Ecto neural progenitor cell (in vitro differentiated cells): ENCODE measurements at regions not wholly inside any gene's neighbourhood (a gene's known extent, or its start where the extent isn't known, plus 50 kb on each side); places are given as distances from the start of the nearest gene placed in this dataset.
"Not testable (repeated sequence)": the region's sequence is repeated elsewhere in the genome, so short reads cannot be mapped to it uniquely, and the experiment has no call there.

Experiments
- DNase-seq: peaks from one replicate; pipeline ENCODE4 v3.0.0-alpha.2; 2018; ENCODE audit warnings: low spot score

DNA sequence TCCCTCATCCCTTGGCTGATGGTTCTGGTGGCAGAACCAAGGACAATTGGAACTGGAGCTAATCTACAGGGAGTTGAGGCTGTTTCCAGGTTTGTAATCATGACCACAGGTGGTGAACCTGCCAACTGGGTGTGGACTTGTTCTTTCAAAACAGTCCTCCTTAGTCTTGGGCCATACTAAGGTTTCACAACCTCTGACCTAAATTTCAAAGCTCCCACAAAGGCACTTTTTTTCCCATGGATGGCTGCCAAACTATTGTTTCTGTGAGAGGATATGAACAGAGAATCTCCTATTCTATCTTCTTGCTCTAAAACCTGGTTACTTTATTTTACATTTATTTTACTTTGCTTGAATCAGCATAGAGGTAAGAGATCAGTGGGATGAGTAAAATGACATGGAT, 106.5 kb upstream of the IZUMO3 start:
- DNase-seq = no peak

DNA sequence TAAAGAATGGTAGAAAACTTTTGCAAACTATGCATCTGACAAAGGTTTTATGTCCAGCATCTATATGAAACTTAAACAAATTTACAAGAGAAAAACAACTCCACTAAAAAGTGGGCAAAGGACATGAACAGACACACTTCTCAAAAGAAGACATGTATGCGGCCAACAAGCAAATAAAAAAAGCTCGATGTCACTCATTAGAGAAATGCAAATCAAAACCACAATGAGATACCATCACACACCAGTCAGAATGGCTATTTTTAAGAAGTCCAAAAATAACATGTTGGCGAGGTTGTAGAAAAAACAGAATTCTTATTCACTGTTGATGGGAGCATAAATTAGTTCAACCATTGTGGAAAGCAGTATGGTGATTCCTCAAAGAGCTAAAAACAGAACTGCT, 83.1 kb upstream of the IZUMO3 start:
- DNase-seq = not testable (repeated sequence)

DNA sequence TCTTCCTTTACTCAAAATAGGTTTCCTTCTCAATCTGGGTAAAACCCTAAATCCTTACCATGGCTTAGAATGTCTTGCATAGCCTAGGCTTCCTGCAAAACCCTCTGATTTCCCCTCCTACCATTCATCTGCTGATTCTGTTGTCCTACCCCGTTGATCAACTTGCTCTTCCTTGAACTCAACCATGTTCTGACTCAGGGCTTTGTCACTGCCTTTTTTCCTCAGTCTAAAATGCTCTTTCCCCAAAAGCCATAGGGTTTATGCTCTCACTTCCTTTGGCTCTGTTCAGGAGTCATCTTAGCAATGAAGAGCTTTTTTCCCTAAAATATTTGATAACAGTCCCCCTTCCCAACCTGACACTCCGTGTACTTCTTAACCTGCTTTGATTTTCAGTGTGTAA, 79.4 kb upstream of the IZUMO3 start:
- no peak for DNase-seq

DNA sequence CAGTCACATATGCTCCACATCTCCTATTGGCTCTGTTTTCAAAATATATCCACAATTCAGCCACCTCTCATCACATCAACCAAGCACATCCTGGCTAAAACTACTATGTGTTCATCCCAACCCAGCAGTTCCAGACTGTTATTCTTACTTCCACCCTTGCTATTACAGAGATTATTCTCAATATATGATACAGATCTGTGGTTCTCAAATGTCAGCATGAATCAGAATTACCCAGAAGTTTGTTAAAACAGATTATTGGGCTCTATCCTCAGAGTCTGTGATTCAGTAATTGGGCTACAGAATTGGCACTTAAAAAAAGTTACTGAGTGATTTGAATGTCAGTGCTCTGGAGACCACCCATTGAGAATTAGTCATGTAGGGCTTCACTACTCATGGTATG, 78.8 kb upstream of the IZUMO3 start:
- DNase-seq = no peak

DNA sequence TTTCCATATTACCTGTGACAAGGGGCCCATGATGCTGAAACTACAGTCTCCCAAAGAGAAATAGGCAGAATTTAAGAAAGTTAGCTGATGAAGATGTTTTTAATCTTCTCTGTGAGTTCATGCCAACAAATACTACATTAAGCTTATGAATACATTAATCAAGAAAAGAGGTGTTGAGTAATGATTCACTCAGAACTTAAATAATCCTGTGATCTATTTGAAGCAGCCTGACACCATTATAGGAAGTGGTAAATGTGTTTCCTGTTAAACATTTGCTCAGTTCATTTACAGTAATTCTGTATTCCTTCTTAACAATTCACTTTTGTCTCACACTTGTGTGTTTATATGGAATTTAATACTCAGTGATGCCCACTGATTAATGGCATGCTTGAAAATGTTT, 75.0 kb upstream of the IZUMO3 start:
- DNase-seq = no peak

DNA sequence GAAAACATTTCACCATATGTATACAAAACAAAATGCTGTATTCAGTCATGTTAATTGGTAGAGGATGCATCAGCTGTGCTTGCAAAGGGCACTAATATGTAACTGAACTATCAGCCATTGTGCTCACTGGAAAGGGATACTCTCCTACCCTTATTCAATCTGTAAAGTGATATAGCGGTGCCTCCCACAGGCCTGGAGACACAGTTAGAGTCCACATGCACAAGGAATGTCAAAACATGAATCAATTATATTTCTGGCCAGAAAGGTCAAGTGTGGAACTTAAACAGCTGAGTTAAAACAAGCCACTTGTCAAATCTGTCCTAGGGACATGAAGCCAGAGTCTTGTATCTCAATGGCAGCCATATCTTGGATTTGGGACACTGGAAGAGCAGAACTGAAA, 71.2 kb upstream of the IZUMO3 start:
- DNase-seq = no peak

DNA sequence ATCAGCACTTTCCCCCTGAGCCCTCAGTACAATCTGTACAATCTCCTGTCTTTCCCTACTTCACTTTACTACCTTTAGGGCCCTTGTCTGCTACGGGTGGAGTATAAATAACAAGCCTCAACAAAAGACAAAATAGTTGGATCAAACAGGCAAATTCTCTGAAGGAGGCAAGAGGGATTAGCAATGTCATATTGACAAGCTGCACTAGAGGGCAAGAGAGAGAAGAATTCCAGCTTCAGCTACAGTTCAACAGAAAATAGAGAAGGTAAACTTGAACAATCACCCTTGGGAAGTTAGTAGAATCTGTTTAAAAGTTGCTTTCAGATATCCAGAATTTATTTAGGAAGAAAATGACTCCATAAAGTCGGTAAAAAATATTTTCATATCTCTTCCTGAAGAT, 68.4 kb upstream of the IZUMO3 start:
- no peak for DNase-seq

DNA sequence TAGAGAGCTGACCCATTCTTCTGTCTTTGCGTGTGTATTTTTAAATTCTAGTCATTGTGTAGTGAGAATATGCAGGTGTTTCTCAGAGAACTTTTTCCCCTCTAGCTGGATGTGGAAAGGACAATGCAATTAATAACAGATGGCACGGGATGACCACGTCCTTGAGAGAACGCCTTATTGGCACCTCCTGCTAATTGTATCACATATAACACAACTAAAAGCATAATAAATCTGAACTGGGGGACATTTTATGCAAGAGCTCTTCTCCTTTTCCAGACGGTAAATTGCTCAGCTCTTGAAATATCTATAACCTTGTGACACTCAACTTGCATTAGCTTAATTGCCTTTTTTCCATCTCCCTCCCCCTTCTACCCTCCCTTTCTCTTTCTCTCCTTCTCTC, 62.9 kb upstream of the IZUMO3 start:
- no peak for DNase-seq

DNA sequence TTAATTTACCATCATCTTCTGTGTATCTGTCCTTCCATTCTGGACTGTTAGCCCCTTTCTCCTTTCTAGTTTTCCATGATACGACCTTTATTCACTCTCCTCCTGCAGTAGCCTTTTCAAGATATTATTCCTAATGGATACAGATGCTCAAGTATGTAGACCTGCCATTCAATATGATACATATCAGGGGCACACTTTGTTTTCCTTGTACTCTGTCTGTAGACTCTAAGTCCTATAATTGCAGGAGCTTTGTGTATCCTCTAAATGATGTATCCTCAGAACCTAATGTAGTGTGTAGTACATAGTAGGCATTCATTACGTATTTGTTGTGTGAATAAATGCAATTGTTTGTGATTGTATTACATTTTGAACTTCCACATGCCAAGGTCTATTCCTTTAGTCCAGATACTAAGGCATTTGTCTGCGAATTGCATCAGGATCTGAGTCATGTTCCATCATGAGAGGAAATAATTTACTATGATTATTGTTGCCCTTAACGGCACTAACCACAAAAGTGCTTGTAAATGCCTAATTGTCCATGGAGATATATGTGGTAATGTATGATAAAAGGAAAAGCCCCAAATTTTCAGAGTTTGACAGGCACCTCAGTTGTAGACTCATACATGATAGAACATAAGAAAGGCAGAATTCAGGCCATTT, 57.1 kb upstream of the IZUMO3 start:
- no peak for DNase-seq
